HG03439 (cell line): ENCODE measurements at regions not wholly inside any gene's neighbourhood (a gene's known extent, or its start where the extent isn't known, plus 50 kb on each side); places are given as distances from the start of the nearest gene placed in this dataset.
"Not testable (repeated sequence)": the region's sequence is repeated elsewhere in the genome, so short reads cannot be mapped to it uniquely, and the experiment has no call there.

Experiments
- ATAC-seq: cut with Tn5 transposase; IDR thresholded peaks from one replicate; pipeline ENCODE4 v1.9.1; 2021; ENCODE audit warnings: mild to moderate bottlenecking, moderate library complexity; ENCODE audit not compliant: unreplicated experiment

- no peak for ATAC-seq
These were observed 71.8 kb upstream of the SAMSN1 start for GRCh38 chr21:14617871-14618270.

GRCh38 chr21:14617040-14617393, 70.9 kb upstream of the SAMSN1 start:
- ATAC-seq: no peak

- ATAC-seq: no peak
These were observed 70.4 kb upstream of the SAMSN1 start for GRCh38 chr21:14616380-14617039.

DNA sequence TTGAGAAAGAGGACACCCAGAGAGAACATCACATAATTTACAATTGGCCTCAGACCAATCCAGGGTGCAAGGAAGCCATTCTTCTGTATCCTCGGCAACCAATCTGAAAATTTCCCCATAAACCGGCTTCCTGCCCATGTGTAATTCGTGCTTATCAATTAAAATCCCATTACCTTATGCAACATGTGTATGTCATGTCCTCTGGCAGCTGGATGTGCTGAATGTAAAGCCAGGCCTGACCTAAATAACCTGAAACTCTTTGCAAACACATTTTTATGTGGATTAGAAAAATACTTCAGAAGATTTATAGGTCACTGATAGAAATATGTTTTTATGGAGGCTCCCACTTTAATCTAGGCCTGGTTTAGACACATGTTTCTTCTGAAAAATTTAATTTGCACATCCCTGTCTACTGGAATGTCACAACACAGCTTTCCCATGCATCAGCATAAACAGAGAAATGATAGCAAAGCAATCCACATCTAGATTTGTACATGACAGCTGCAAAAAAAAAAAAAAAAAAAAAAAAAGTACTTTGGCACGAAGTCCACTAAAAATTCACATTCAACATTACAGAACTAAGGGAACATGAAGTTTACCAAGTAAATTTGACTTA, 69.4 kb upstream of the SAMSN1 start:
- ATAC-seq: no peak

- ATAC-seq: no peak
These were observed 68.2 kb upstream of the SAMSN1 start for GRCh38 chr21:14614287-14614686.

DNA sequence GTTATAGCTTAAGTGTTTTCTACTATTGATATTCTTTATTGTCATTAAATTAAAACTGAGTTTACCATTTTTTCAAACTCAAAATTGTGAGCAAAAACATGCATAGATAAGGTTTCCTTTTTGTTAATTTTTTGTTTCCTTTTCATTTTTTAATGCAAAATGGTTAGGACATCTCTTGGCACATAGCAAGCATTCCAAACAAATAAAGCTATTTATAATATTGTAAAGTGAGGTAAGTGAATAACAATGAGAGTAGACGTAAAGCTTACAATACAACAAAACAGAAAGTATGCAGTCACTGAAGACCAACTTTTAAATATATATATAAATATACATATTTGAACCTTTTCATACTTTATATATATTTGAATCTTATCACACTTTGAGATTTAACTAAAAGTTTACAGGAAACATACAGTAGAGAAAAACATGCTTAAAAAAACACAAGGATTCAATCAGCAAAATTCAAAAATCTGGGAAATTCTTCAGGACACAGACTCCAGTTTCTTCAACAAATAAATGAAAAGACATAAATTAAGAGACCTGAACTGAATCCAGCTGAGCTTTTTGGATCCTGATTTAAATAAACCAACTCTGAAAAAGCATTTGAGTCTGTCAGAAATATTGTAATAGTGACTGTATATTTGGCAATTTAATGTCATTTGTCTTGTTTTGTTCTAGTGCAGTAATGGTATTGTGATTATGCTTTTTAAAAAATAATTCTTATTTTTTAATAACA, 67.5 kb upstream of the SAMSN1 start:
- no peak for ATAC-seq

DNA sequence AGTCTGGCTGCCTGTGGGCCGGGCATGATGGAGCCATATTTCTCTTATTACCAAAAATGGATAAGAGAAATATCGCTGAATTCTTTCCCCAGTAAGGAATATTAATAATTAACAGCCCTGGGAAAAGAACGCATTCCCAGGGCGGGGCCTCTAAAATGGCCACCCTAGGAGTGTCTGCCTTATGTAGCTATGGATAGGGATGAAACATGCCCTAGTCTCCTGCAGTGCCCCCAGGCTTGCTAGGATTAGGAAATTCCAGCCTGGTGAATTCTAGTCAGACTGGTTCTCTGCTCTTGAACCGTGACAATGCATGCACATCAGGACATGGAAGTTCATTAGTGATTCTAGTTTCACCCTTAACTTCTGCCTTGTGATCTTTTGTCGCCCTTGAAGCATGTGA, 64.0 kb upstream of the SAMSN1 start:
- not testable (repeated sequence) for ATAC-seq

DNA sequence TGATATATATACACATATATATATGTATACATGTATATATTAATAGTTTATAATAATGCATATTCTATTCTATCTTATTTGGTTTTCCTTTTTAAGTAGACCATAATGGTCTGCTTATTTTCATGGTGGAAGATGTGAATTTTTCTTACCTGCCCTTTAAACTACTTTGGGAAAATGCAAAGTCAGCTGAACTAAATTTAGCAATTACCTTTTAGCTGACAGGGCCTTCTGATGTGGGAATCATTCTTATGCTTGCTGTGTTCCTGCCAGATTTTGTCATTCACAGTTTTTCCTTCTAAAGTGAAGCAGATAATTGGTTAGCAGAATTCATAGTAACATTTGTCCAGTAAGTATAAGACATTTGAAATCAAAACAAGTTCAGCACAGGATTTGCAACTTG, 63.2 kb upstream of the SAMSN1 start:
- no peak for ATAC-seq

- ATAC-seq: no peak
These were observed 61.1 kb upstream of the SAMSN1 start for GRCh38 chr21:14607262-14607661.

- ATAC-seq: no peak
These were observed 57.1 kb upstream of the SAMSN1 start for GRCh38 chr21:14603202-14603601.

DNA sequence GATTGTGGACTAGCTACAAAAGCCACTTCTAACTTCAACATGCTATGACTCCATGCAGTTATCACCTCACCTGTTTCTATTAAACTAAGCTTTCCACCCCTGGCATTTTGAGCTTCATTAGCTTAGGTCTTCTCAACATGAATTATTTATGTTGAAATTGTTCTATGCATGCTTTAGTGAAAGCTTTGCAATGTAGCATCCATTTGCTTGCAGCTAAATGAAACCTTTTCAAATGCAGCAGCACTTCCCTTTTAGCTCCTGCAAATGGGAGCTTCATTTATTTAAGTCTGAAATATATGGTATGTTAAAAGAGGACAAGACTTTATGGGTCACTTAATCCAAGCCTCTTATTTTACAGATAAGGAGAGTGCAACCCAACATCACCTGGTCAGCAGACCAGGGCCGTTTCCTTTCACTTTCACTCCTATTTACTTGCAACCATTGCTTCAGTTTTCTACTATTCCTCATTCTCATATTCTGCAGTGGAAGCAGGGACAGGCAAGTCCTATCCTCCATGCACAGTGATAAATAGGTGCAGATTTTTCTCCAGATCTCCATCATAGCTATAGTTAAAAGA, 56.4 kb upstream of the SAMSN1 start:
- ATAC-seq: peak; percentile 68

- no peak for ATAC-seq
These were observed 54.6 kb upstream of the SAMSN1 start for GRCh38 chr21:14600569-14601297.

DNA sequence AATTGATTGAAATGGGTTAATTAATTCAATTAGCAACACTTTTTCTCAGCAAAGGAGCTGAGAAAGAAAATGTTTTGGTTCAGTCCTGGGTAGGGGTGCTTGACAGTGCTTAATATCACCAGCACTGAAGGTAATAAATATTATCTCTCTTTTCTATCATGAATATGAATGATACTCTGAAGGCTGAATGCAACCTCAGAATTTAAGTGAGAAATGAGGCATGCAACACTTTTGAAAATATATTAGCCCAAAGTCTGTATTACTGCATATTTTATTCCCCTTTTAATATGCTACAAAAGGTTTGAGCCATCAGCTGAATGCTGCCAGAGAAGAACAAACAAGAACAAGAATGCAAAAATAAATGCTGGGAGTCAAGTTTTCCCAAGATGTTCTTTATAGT, 52.0 kb upstream of the SAMSN1 start:
- ATAC-seq: no peak
